GM12874 (cell line): ENCODE measurements at regions not wholly inside any gene's neighbourhood (a gene's known extent, or its start where the extent isn't known, plus 50 kb on each side); places are given as distances from the start of the nearest gene placed in this dataset.

Experiments used
- CTCF ChIP-seq: IDR thresholded peaks from 2 replicates; pipeline ENCODE4 v1.5.1; 2011; ENCODE audit warnings: low read depth, mild to moderate bottlenecking, control low read depth, low read length, moderate library complexity; ENCODE audit not compliant: insufficient read depth

DNA sequence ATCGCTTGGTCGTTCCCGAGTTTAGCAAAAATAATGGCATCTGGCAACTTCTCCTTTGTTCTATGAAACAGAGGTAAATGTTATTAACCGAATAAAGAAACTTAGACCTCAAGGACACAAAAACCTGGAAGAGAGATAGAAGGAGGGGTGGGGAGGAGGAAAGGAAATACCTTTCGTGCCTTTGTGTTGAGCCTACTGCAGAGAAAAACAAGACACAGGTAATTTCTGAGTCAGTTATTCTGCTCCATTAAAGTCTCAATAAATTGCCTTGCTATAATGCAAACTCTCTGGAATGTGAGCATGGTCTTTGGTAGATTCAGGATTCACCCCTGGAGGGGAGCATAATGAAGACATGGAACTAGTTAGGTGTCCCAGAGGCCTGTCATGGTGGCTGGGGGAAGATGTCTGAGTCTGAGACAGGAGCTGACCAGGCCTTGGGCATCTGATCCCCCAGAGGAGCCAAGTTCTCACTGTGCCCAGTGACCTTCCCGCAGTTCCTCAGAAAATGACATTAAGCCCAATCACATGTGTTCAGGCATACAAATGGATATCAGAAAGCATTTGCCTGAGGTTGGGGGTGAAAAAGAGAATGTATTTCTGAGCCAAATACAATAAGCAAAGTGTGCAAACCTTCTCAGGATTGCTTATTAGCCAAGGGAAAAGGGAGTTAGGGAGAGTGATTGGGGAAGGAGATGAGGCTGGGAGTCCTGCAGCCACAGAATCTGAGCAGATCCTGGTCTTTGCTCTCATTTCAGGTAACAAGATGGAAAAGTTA lies 72.6 kb upstream of the CADM1 start:
- no peak for TF ChIP-seq CTCF

GRCh38 chr11:115572551-115572950 lies 68.3 kb upstream of the CADM1 start:
- no peak for TF ChIP-seq CTCF

DNA sequence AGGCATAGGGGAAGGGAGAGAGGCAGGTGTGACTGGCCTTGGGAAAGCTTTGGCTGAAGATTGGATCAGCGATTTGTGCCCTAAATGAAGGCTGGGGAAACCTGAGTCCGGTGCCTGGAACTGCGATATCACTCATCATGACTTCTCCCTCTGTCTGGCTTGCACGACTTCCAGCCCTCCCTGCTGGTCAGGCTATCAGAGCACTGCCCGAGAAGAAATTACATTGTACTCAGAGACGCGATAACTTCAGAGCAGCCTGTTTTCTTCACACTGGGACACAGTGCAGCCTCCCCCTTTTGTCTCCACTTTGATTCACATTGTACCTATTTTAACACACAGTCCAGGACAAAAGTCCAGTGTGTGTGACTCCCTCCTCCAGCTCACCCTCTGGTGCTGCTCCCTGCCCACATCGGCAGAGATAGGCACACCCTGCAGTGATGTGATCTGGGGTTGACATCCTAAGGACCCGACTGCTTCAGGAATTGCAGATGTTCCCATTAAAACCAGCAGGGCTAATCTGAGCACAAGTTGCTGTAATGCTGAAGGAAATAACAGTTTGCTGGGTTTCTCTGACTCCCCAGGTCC lies 62.1 kb upstream of the CADM1 start:
- TF ChIP-seq CTCF = no peak

DNA sequence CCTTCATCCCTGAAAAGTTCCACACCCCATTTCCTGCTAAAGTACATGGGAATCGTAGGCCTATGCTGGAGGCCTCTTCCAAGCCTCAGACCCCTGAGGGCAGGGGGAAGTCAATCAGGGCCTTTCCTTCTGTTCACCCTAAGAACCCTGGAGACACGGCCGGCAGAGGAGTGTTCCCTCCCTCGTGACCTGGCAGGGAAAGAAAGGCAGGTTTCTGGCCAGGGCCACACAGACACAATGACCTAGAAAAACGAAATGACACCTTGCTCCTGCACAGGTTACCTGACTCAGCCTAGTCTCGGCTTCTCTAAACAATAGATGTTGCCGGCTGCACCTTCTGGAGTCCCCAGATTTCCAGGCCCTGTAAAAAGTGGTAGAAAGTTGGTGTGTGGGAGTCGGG lies 60.6 kb upstream of the CADM1 start:
- TF ChIP-seq CTCF = no peak

GRCh38 chr11:115561116-115561515 lies 56.9 kb upstream of the CADM1 start:
- TF ChIP-seq CTCF = no peak

DNA sequence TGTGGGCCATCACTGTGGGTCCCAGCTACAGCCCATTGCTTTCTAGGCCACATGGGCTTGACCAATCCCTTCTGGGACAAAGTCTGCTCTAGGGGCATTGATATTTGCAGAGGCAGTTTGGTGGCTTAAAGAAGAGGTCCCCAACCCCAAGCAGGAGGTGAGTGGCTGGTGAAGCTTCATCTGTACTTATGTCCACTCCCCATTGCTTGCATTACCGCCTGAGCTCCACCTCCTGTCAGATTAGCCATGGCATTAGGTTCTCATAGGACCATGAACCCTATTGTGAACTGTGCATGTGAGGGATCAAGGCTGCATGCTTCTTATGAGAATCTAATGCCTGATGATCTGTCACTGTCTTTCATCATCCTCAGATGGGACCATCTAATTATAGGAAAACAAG lies 54.4 kb upstream of the CADM1 start:
- no peak for TF ChIP-seq CTCF

- no peak for TF ChIP-seq CTCF
These were observed 53.5 kb upstream of the CADM1 start for GRCh38 chr11:115557681-115558080.
